ENCODE measurements at regions not wholly inside any gene's neighbourhood (a gene's known extent, or its start where the extent isn't known, plus 50 kb on each side); places are given as distances from the start of the nearest gene placed in this dataset.

GRCh38 chr14:104460791-104461651 is 118.5 kb upstream of the C14orf180 start:
- 48% methylated on average over 41 of the region's 47 CpGs for WGBS (ENCODE audit: low lambda C conversion rate)
- no peaks in the 10 kb centered on the region for H4K20me1 ChIP-seq (ENCODE audit: insufficient read depth)
- no peaks in the 10 kb centered on the region for H3K36me3 ChIP-seq (replicated peaks in 1 of 2; ENCODE audit: control insufficient read depth in 1 of 2, insufficient read depth in 2 of 2, low read length in 1 of 2)
- no peak overlapping the region for H3K4me2 ChIP-seq
- H3K4me3 ChIP-seq (ENCODE audit: low read depth in 2 of 2, low read length in 1 of 2): no peak overlapping the region
- no peaks in the 10 kb centered on the region for H3K79me2 ChIP-seq (ENCODE audit: insufficient read depth)
- TF ChIP-seq CHD2 (IDR thresholded peaks at IDR 0.05; ENCODE audit: low read length, partially characterized antibody) (no peak), FOXJ3 (CRISPR knock-in tag; IDR thresholded peaks at IDR 0.05) (no peak), POLR2AphosphoS5 (IDR thresholded peaks at IDR 0.05; ENCODE audit: low read depth, low read length) (no peak), TAF1 (IDR thresholded peaks at IDR 0.05; ENCODE audit: borderline replicate concordance, low read depth, low read length) (no peak), JUND (IDR thresholded peaks at IDR 0.05) (no peak), TCF12 (IDR thresholded peaks at IDR 0.05) (no peak), TEAD4 (IDR thresholded peaks at IDR 0.05; ENCODE audit: borderline replicate concordance, insufficient read depth) (no peak), RFX5 (IDR thresholded peaks at IDR 0.05; ENCODE audit: low read length) (no peak), YY1 (IDR thresholded peaks at IDR 0.05; ENCODE audit: low read depth) (no peak), GATA2 (CRISPR knock-in tag; IDR thresholded peaks at IDR 0.05) (no peak), GABPA (IDR thresholded peaks at IDR 0.05; ENCODE audit: low read depth) (no peak), REST (IDR thresholded peaks at IDR 0.05; ENCODE audit: low read depth, low read length) (no peak)
- H3K27ac ChIP-seq (ENCODE audit: low read depth in 2 of 2, low read length in 1 of 2): no peak overlapping the region
- H3K4me1 ChIP-seq (ENCODE audit: control insufficient read depth in 1 of 2, insufficient read depth in 2 of 2, low read depth in 1 of 2, low read length in 1 of 2): peaks cover 0 to 5% of the 10 kb centered on the region in 2 experiments; a peak in 1 of 4 replicates
- no peak overlapping the region for H2AFZ ChIP-seq (ENCODE audit: low read depth)
- no peak overlapping the region for H3K9ac ChIP-seq
- H3K9me2 ChIP-seq: no peaks in the 10 kb centered on the region
- H3F3A ChIP-seq (replicated peaks; ENCODE audit: insufficient read depth): no peaks in the 10 kb centered on the region
- ChIA-PET CTCF (interaction anchor here (0.7 to 1.6 kb wide), 4 partner anchors 16 to 324 kb away, joined by 3 to 6 read pairs (median 3); no protein-coding TSS in a partner anchor), POLR2A (interaction anchor here (1.1 to 1.3 kb wide), 2 partner anchors 102 to 103 kb away, joined by 3 read pairs; no protein-coding TSS in a partner anchor)
- DNase-seq: peak; percentile 89
- H3K9me3 ChIP-seq: no peaks in the 10 kb centered on the region
- no peaks in the 10 kb centered on the region for H3K27me3 ChIP-seq (ENCODE audit: insufficient read depth)

All from SK-N-SH (cell line).